ENCODE measurements at regions not wholly inside any gene's neighbourhood (a gene's known extent, or its start where the extent isn't known, plus 50 kb on each side); places are given as distances from the start of the nearest gene placed in this dataset.

DNA sequence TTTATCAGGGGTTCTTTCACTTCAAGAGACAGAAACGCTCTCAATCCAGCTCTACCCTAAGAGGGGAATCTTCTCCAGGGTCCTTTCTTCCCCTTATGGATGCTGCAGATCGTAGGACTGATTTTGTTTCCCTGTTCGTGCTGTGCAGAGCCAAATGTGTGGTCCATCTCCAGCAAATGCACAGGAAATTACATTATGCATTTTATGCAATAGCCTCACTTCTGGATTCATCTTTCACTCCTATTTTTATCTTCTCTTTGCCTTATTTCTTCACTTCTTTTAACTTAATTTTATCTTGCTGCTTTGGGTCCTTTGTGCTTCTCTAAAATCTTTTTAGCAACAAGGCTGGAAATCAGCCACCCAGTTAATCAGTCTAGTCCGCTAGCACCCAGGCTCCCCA lies 184.5 kb upstream of the INHBA start:
- H3K4me3 Mint-ChIP-seq = no peak overlapping the region
- H3K36me3 Mint-ChIP-seq (ENCODE audit: low read depth) = no peaks in the 10 kb centered on the region
- no peak overlapping the region for H3K27ac Mint-ChIP-seq (ENCODE audit: unreplicated experiment)
- no peak for DNase-seq (ENCODE audit: low read depth, low spot score)
- H3K27me3 Mint-ChIP-seq (ENCODE audit: low read depth) = peaks cover 4% of the 10 kb centered on the region
- TF ChIP-seq, protein P1, sequence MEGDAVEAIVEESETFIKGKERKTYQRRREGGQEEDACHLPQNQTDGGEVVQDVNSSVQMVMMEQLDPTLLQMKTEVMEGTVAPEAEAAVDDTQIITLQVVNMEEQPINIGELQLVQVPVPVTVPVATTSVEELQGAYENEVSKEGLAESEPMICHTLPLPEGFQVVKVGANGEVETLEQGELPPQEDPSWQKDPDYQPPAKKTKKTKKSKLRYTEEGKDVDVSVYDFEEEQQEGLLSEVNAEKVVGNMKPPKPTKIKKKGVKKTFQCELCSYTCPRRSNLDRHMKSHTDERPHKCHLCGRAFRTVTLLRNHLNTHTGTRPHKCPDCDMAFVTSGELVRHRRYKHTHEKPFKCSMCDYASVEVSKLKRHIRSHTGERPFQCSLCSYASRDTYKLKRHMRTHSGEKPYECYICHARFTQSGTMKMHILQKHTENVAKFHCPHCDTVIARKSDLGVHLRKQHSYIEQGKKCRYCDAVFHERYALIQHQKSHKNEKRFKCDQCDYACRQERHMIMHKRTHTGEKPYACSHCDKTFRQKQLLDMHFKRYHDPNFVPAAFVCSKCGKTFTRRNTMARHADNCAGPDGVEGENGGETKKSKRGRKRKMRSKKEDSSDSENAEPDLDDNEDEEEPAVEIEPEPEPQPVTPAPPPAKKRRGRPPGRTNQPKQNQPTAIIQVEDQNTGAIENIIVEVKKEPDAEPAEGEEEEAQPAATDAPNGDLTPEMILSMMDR (conservative IDR thresholded peaks at IDR 0.05) = no peak
- no peaks in the 10 kb centered on the region for H3K4me1 Mint-ChIP-seq
- H3K9me3 Mint-ChIP-seq = no peaks in the 10 kb centered on the region

DNA sequence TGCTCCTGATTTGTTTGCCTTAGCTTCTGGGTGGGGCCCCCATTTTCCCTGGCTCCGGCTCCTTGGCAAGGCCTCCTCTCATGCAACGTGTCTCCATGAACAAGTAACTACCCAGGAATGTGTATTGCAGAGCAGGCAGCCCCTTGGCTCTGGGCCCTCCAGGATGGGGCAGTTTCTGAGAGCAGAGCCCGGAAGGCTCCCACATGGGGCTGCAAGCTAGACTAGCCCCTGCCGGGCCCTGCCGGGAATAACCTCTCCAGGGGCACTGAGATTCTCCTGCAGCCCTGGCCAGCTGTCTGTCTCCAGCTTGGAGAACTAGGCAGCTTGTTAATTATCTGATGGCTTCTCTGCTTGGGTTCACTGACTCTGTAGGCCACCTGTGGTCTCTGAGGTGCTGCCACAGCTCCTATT lies 184.0 kb upstream of the INHBA start:
- TF ChIP-seq, protein P1 (conservative IDR thresholded peaks at IDR 0.05) = no peak
- Mint-ChIP-seq H3K36me3 (ENCODE audit: low read depth) (no peaks in the 10 kb centered on the region), H3K4me1 (no peaks in the 10 kb centered on the region), H3K27me3 (ENCODE audit: low read depth) (peaks cover 4% of the 10 kb centered on the region), H3K9me3 (no peaks in the 10 kb centered on the region), H3K4me3 (no peak overlapping the region), H3K27ac (ENCODE audit: unreplicated experiment) (no peak overlapping the region)
- no peak for DNase-seq (ENCODE audit: low read depth, low spot score)

DNA sequence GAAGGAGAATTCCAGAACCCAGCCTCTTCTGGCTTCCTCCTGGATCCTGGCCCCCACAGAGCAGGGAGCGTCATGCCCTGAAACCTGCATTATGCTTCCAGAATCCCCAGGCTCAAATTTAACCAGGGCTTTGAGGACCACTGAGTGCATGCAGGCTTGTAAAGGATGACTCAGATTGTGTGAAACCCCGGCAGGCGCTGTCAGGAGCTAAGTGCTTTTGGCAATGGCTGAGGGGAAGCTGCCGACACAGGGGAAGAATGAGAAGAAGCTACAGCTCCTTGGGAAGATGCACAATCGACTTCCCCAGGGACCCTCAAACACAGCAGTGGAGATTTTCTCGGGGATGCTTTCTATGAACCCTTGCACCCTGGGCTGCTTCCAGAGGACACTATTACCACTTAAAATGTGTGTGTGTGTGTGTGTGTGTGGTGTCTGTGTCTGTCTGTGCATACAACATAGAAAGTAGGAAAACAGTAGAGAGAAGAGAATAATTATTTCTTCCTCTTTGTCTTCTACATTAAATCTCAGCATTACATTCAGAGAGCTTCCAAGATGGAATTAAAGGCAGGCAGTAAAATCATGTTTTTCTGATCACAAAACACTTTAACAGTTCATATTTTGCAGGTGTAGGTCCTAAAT lies 183.5 kb upstream of the INHBA start:
- TF ChIP-seq, protein P1 (conservative IDR thresholded peaks at IDR 0.05) = no peak
- H3K27ac Mint-ChIP-seq (ENCODE audit: unreplicated experiment) = no peak overlapping the region
- no peaks in the 10 kb centered on the region for H3K9me3 Mint-ChIP-seq
- no peaks in the 10 kb centered on the region for H3K36me3 Mint-ChIP-seq (ENCODE audit: low read depth)
- peaks cover 4% of the 10 kb centered on the region for H3K27me3 Mint-ChIP-seq (ENCODE audit: low read depth)
- no peak for DNase-seq (ENCODE audit: low read depth, low spot score)
- no peaks in the 10 kb centered on the region for H3K4me1 Mint-ChIP-seq
- no peak overlapping the region for H3K4me3 Mint-ChIP-seq

DNA sequence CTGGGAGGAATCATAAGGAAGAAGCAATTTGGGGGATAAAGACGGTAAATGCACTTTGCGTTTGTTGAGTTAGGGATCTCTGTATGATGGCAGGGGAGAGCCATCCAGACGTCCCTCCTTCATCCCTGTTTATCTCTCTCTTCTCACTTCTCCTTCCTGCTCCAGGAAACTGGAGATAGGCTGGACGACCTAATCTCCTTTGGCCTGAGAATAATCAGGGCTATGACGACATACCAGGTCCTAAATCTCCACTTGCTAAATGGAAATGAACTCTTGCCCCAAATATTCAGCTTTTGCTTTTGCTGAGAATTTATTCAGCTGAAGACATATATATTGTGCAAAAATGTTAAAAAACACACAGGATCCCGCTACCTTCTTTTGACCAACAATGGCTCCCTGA lies 182.9 kb upstream of the INHBA start:
- H3K27ac Mint-ChIP-seq (ENCODE audit: unreplicated experiment) = no peak overlapping the region
- no peak overlapping the region for H3K4me3 Mint-ChIP-seq
- DNase-seq (ENCODE audit: low read depth, low spot score) = no peak
- peaks cover 4% of the 10 kb centered on the region for H3K27me3 Mint-ChIP-seq (ENCODE audit: low read depth)
- no peaks in the 10 kb centered on the region for H3K4me1 Mint-ChIP-seq
- no peaks in the 10 kb centered on the region for H3K36me3 Mint-ChIP-seq (ENCODE audit: low read depth)
- H3K9me3 Mint-ChIP-seq = no peaks in the 10 kb centered on the region
- TF ChIP-seq, protein P1 (conservative IDR thresholded peaks at IDR 0.05) = no peak

DNA sequence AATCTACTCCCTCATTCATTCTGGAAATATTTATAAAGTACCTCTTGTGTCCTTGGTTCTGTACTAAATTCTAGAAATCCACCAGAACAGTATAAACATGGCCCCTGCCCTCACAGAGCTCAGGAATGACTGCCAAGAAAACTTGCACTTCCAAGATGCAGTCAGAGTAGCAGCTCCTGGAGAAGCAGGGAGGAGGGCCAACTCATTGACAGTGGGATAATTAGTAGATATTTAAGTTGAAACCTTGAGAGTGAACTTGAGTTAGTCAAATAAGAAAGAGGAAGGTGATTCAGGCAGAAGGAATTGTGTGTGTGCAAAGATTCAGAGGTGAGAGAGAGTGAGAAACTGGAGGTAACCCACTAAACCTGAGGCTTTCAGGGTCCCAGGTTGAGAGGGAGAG lies 182.2 kb upstream of the INHBA start:
- DNase-seq (ENCODE audit: low read depth, low spot score) = no peak
- no peak overlapping the region for H3K4me3 Mint-ChIP-seq
- no peaks in the 10 kb centered on the region for H3K4me1 Mint-ChIP-seq
- TF ChIP-seq, protein P1 (conservative IDR thresholded peaks at IDR 0.05) = no peak
- H3K36me3 Mint-ChIP-seq (ENCODE audit: low read depth) = no peaks in the 10 kb centered on the region
- H3K27ac Mint-ChIP-seq (ENCODE audit: unreplicated experiment) = no peak overlapping the region
- peaks cover 2% of the 10 kb centered on the region for H3K9me3 Mint-ChIP-seq
- H3K27me3 Mint-ChIP-seq (ENCODE audit: low read depth) = peaks cover 4% of the 10 kb centered on the region

Data from neural crest cell (in vitro differentiated cells).